Suprapubic skin (tissue), 4 donors: ENCODE measurements at regions not wholly inside any gene's neighbourhood (a gene's known extent, or its start where the extent isn't known, plus 50 kb on each side); places are given as distances from the start of the nearest gene placed in this dataset.

Experiments used
- EP300 ChIP-seq: sonication (generic); formaldehyde crosslinking; IDR thresholded peaks from one replicate; pipeline ENCODE4 v1.6.1; 2017; ENCODE audit warnings: antibody characterized with exemption
- POLR2A ChIP-seq, 2 donors: fragments of 450-650 bp; IDR thresholded peaks; one replicate each; pipeline ENCODE4 v1.6.1; 2017; ENCODE audit warnings: antibody characterized with exemption in 2 of 2, mild to moderate bottlenecking in 2 of 2, moderate library complexity in 2 of 2
- POLR2AphosphoS5 ChIP-seq, 3 donors: sonication (generic); formaldehyde crosslinking; IDR thresholded peaks; one replicate each; pipeline ENCODE4 v1.6.1; 2017; ENCODE audit warnings: antibody characterized with exemption in 3 of 3
- TF ChIP-seq, protein P1 (sequence below), 2 donors: fragments of 200-600 bp in 1 of 2; fragments of 450-650 bp in 1 of 2; sonication (generic) in 1 of 2; IDR thresholded peaks; one replicate each; pipeline ENCODE4 v1.5.1; 2016 to 2019; ENCODE audit warnings: antibody characterized with exemption in 2 of 2, mild to moderate bottlenecking in 1 of 2, moderate library complexity in 1 of 2

DNA sequence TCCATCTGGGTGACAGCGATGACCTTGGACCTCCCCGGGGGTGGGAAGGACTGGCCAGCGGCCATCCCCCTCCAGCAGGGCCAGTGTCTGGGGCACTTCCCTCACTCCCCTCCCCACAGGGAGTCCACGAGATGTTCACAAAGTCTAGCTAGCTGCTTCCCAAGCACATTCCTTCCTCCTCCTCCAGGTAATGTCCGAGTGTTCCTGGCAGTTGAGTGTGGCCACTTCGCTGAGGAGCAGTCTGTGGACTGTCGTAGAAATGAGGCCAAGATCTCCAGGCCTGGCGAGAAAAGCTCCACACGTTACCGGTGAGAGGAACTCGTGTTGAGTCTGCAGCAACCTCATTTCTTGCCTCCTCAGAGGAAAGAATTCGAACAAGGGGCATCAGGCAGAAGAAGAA is 425.5 kb downstream of the BRD1 start:
- TF ChIP-seq, protein P1, sequence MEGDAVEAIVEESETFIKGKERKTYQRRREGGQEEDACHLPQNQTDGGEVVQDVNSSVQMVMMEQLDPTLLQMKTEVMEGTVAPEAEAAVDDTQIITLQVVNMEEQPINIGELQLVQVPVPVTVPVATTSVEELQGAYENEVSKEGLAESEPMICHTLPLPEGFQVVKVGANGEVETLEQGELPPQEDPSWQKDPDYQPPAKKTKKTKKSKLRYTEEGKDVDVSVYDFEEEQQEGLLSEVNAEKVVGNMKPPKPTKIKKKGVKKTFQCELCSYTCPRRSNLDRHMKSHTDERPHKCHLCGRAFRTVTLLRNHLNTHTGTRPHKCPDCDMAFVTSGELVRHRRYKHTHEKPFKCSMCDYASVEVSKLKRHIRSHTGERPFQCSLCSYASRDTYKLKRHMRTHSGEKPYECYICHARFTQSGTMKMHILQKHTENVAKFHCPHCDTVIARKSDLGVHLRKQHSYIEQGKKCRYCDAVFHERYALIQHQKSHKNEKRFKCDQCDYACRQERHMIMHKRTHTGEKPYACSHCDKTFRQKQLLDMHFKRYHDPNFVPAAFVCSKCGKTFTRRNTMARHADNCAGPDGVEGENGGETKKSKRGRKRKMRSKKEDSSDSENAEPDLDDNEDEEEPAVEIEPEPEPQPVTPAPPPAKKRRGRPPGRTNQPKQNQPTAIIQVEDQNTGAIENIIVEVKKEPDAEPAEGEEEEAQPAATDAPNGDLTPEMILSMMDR (IDR thresholded peaks at IDR 0.05), result no peak
- TF ChIP-seq POLR2AphosphoS5 (IDR thresholded peaks at IDR 0.05), result no peak
- no peak for TF ChIP-seq POLR2A (IDR thresholded peaks at IDR 0.05)
- TF ChIP-seq EP300, result no peak
